ENCODE measurements at regions not wholly inside any gene's neighbourhood (a gene's known extent, or its start where the extent isn't known, plus 50 kb on each side); places are given as distances from the start of the nearest gene placed in this dataset.
"Not testable (repeated sequence)": the region's sequence is repeated elsewhere in the genome, so short reads cannot be mapped to it uniquely, and the experiment has no call there.

DNA sequence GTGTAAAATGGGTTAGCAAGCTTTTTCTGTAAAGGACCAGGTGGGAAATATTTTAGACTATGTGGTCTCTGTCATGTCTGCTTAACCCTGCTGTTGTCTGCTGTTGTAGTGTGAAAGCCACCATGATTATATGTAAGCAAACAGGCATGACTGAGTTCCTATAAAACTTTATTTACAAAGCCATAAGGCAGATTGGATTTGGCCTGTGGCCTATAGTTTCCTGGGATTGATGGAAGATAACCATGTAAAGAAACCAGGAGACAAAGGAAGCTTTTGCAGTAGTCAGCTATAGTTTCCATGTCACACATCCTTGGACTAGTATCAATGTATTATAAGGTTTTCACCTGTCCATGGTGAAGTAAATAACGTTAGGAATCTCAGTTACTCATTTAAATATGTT lies 78.7 kb downstream of the CCDC74A start:
- TF ChIP-seq, protein P1, sequence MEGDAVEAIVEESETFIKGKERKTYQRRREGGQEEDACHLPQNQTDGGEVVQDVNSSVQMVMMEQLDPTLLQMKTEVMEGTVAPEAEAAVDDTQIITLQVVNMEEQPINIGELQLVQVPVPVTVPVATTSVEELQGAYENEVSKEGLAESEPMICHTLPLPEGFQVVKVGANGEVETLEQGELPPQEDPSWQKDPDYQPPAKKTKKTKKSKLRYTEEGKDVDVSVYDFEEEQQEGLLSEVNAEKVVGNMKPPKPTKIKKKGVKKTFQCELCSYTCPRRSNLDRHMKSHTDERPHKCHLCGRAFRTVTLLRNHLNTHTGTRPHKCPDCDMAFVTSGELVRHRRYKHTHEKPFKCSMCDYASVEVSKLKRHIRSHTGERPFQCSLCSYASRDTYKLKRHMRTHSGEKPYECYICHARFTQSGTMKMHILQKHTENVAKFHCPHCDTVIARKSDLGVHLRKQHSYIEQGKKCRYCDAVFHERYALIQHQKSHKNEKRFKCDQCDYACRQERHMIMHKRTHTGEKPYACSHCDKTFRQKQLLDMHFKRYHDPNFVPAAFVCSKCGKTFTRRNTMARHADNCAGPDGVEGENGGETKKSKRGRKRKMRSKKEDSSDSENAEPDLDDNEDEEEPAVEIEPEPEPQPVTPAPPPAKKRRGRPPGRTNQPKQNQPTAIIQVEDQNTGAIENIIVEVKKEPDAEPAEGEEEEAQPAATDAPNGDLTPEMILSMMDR (IDR thresholded peaks at IDR 0.05), result not testable (repeated sequence)
- TF ChIP-seq CHD2 (IDR thresholded peaks at IDR 0.05; ENCODE audit: low read length, partially characterized antibody); ZFP36 (IDR thresholded peaks at IDR 0.05; ENCODE audit: borderline replicate concordance, partially characterized antibody); FOXS1 (CRISPR knock-in tag; IDR thresholded peaks at IDR 0.05); POLR2A (IDR thresholded peaks at IDR 0.05; ENCODE audit: low read length): not testable (repeated sequence)

Data from A549 (cell line).